GM12878 (cell line): ENCODE measurements at regions not wholly inside any gene's neighbourhood (a gene's known extent, or its start where the extent isn't known, plus 50 kb on each side); places are given as distances from the start of the nearest gene placed in this dataset.

Experiments
- ATAC-seq: fragments of 200-7000 bp; cut with Tn5 transposase; 3 replicates; pipeline ENCODE4 v1.9.1; 2020; ENCODE audit warnings: mild to moderate bottlenecking, moderate library complexity
- BruUV-seq: library from RNA; stranded (reverse); fragments of 400-500 nt; replicated peaks from 2 replicates; lab custom pipeline; 2021; lab: Mats Ljungman, UMichigan
- CTCF ChIA-PET: fragments of 300-600 bp; sonication (Branson Sonifier 250); formaldehyde crosslinking; extraction: SDS; loops from one replicate; lab custom pipeline; 2021; ENCODE audit warnings: inconsistent platforms; lab: Yijun Ruan, JAX
- POLR2A ChIA-PET: fragments of 350-600 bp; formaldehyde crosslinking; extraction: SDS; loops from one replicate; lab custom pipeline; 2021; ENCODE audit warnings: inconsistent platforms; lab: Charles Lee
- RAD21 ChIA-PET: fragments of 300-600 bp; sonication (Branson Sonifier 250); formaldehyde crosslinking; loops from one replicate; lab custom pipeline; 2023; ENCODE audit warnings: antibody characterized with exemption; ENCODE audit not compliant: unreplicated experiment; lab: Charles Lee
- SMC1A ChIA-PET: fragments of 300-600 bp; sonication (Branson Sonifier 250); formaldehyde crosslinking; loops from one replicate; lab custom pipeline; 2023; ENCODE audit not compliant: unreplicated experiment, uncharacterized antibody; lab: Charles Lee
- DNase-seq: peaks from one replicate; pipeline ENCODE4 v3.0.0-alpha.2; 2011; ENCODE audit warnings: low read depth, low spot score
- FAIRE-seq: peaks from 3 replicates; lab custom pipeline; 2011; peaks lifted over from hg19 to GRCh38; lab: Jason Lieb, UNC
- H2AFZ ChIP-seq: 2 replicates; pipeline ENCODE4 v1.6.0; 2011; ENCODE audit warnings: low read depth, low read length, control low read depth; ENCODE audit not compliant: control insufficient read depth
- H3K27ac ChIP-seq: 2 replicates; pipeline ENCODE4 v1.5.1; 2011; ENCODE audit warnings: control low read depth; ENCODE audit not compliant: control insufficient read depth, insufficient read depth
- H3K27me3 ChIP-seq, 2 experiments: replicated peaks in 1 of 2; 2 replicates each; pipeline versions ENCODE4 v1.6.0 to v1.6.1; 2011; ENCODE audit warnings: low read length in 1 of 2; ENCODE audit not compliant: control insufficient read depth in 2 of 2, insufficient read depth in 2 of 2
- H3K36me3 ChIP-seq, 2 experiments: 2 replicates each; pipeline ENCODE4 v1.5.1; 2011; ENCODE audit warnings: low read length in 1 of 2; ENCODE audit not compliant: control insufficient read depth in 2 of 2, insufficient read depth in 2 of 2
- H3K4me1 ChIP-seq: 2 replicates; pipeline ENCODE4 v1.6.1; 2011; ENCODE audit warnings: mild to moderate bottlenecking, low read length, moderate library complexity, mixed read lengths; ENCODE audit not compliant: control insufficient read depth, insufficient read depth
- H3K4me2 ChIP-seq: 2 replicates; pipeline ENCODE4 v1.6.0; 2011; ENCODE audit warnings: control low read depth; ENCODE audit not compliant: control insufficient read depth, insufficient read depth
- H3K4me3 ChIP-seq: fragments of 200-600 bp; sonication (generic); 2 replicates; pipeline ENCODE4 v1.5.1; 2016
- H3K79me2 ChIP-seq: 2 replicates; pipeline ENCODE4 v1.6.0; 2011; ENCODE audit warnings: low read length; ENCODE audit not compliant: control insufficient read depth, insufficient read depth
- H3K9ac ChIP-seq: 2 replicates; pipeline ENCODE4 v1.8.0; 2011; ENCODE audit warnings: low read length, control low read depth, mixed read lengths; ENCODE audit not compliant: control insufficient read depth, insufficient read depth
- H3K9me3 ChIP-seq: replicated peaks from 3 replicates; pipeline ENCODE4 v1.5.1; 2011; ENCODE audit warnings: mild to moderate bottlenecking, low read length; ENCODE audit not compliant: control insufficient read depth, insufficient read depth
- H4K20me1 ChIP-seq: 2 replicates; pipeline ENCODE4 v1.6.0; 2011; ENCODE audit not compliant: control insufficient read depth, insufficient read depth
- ATF3 ChIP-seq: IDR thresholded peaks from 2 replicates; pipeline ENCODE4 v1.6.1; 2011; ENCODE audit warnings: low read depth, mild to moderate bottlenecking, low read length, moderate library complexity, borderline replicate concordance; ENCODE audit errors: extremely low read depth
- CHD2 ChIP-seq: IDR thresholded peaks from 2 replicates; pipeline ENCODE4 v1.6.1; 2011; ENCODE audit warnings: low read depth, low read length, improper control_type of control experiment, borderline replicate concordance
- CTCF ChIP-seq, 3 experiments: IDR thresholded peaks in 2 of 3; conservative IDR thresholded peaks in 1 of 3; 2 replicates each; pipeline ENCODE4 v1.5.1; 2011; ENCODE audit warnings: low read depth in 3 of 3, low read length in 3 of 3, mild to moderate bottlenecking in 3 of 3, control low read depth in 2 of 3, moderate library complexity in 2 of 3, inconsistent platforms in 1 of 3, mixed read lengths in 1 of 3; ENCODE audit not compliant: control insufficient read depth in 2 of 3, insufficient read depth in 1 of 3; ENCODE audit errors: extremely low read depth in 1 of 3
- E2F4 ChIP-seq: IDR thresholded peaks from 2 replicates; pipeline ENCODE4 v1.6.1; 2012; ENCODE audit warnings: low read depth, low read length, improper control_type of control experiment
- FOXM1 ChIP-seq: IDR thresholded peaks from 2 replicates; pipeline ENCODE4 v1.6.1; 2012; ENCODE audit warnings: low read depth, mild to moderate bottlenecking, inconsistent platforms, low read length, moderate library complexity
- KDM1A ChIP-seq: fragments of 200-600 bp; sonication (generic); IDR thresholded peaks from 2 replicates; pipeline ENCODE4 v1.6.1; 2016; ENCODE audit warnings: borderline replicate concordance
- MLLT1 ChIP-seq: fragments of 450-650 bp; IDR thresholded peaks from 2 replicates; pipeline ENCODE4 v1.6.1; 2016; ENCODE audit warnings: mild to moderate bottlenecking
- NBN ChIP-seq: fragments of 450-650 bp; IDR thresholded peaks from 2 replicates; pipeline ENCODE4 v1.6.1; 2016
- NFIC ChIP-seq: IDR thresholded peaks from 2 replicates; pipeline ENCODE4 v1.6.1; 2012; ENCODE audit warnings: low read depth, mild to moderate bottlenecking, inconsistent platforms, low read length, moderate library complexity
- NFXL1 ChIP-seq: fragments of 450-650 bp; IDR thresholded peaks from 2 replicates; pipeline ENCODE4 v1.6.1; 2017; ENCODE audit warnings: antibody characterized with exemption, mild to moderate bottlenecking, borderline replicate concordance
- NFYB ChIP-seq: IDR thresholded peaks from 2 replicates; pipeline ENCODE4 v1.6.1; 2011; ENCODE audit warnings: low read depth, mild to moderate bottlenecking, low read length, improper control_type of control experiment, moderate library complexity; ENCODE audit not compliant: insufficient read depth
- RB1 ChIP-seq: fragments of 450-650 bp; formaldehyde crosslinking; IDR thresholded peaks from 2 replicates; pipeline ENCODE4 v1.6.1; 2017; ENCODE audit warnings: mild to moderate bottlenecking, borderline replicate concordance
- RELA ChIP-seq: fragments of 450-650 bp; IDR thresholded peaks from 2 replicates; pipeline ENCODE4 v1.8.0; 2014; ENCODE audit warnings: borderline replicate concordance; ENCODE audit not compliant: partially characterized antibody
- RFX5 ChIP-seq: IDR thresholded peaks from 2 replicates; pipeline ENCODE4 v1.6.1; 2011; ENCODE audit warnings: low read depth, low read length, improper control_type of control experiment
- WRNIP1 ChIP-seq: IDR thresholded peaks from 2 replicates; pipeline ENCODE4 v1.6.1; 2011; ENCODE audit warnings: low read depth, low read length, improper control_type of control experiment, borderline replicate concordance
- ZBTB40 ChIP-seq: fragments of 450-650 bp; IDR thresholded peaks from 2 replicates; pipeline ENCODE4 v1.6.1; 2016; ENCODE audit warnings: mild to moderate bottlenecking, moderate library complexity, borderline replicate concordance
- ZNF622 ChIP-seq: fragments of 450-650 bp; IDR thresholded peaks from 2 replicates; pipeline ENCODE4 v1.6.1; 2017; ENCODE audit warnings: mild to moderate bottlenecking, inconsistent platforms
- WGBS: methylation state at CpG from one replicate; pipeline ENCODE4 v1.1.6; 2016; ENCODE audit warnings: low lambda C conversion rate; ENCODE audit not compliant: insufficient replicate concordance, insufficient coverage; ENCODE audit errors: missing lambda C conversion rate; 5-methylcytosine and 5-hydroxymethylcytosine counted together
- in situ Hi-C: fragments of 300-500 bp; cut with MboI; formaldehyde crosslinking; loops from 9 replicates; pipeline ENCODE4 v1.14.3; 2018; ENCODE audit warnings: mixed read lengths
- intact Hi-C: fragments of 100-400 bp; cut with micrococcal nuclease; formaldehyde crosslinking; loops from one replicate; pipeline ENCODE4 v1.14.2; 2022; ENCODE audit not compliant: unreplicated experiment

- SMC1A ChIA-PET, result no interaction called here
- no peaks in the 10 kb centered on the region for H3K79me2 ChIP-seq
- POLR2A ChIA-PET, result no interaction called here
- RAD21 ChIA-PET, result no interaction called here
- H3K9ac ChIP-seq, result no peak overlapping the region
- H3K27ac ChIP-seq, result no peak overlapping the region
- DNase-seq, result no peak
- WGBS, result 28% methylated on average over 7 of the region's 7 CpGs
- no peaks in the 10 kb centered on the region for H3K4me1 ChIP-seq
- no peaks in the 10 kb centered on the region; a peak in 3 of 4 replicates for H3K27me3 ChIP-seq
- intact Hi-C loops (no loop called here), in situ Hi-C loops (no loop called here)
- H2AFZ ChIP-seq, result no peak overlapping the region
- ATAC-seq, result no peak
- no peaks in the 10 kb centered on the region for H3K36me3 ChIP-seq
- no TSS peak for BruUV-seq
- CTCF ChIA-PET, result no interaction called here
- FAIRE-seq, result no peak
- no peaks in the 10 kb centered on the region for H3K9me3 ChIP-seq
- H3K4me3 ChIP-seq, result no peak overlapping the region
- H4K20me1 ChIP-seq, result no peaks in the 10 kb centered on the region
- no peak overlapping the region for H3K4me2 ChIP-seq
- no peak for TF ChIP-seq WRNIP1
- no peak for TF ChIP-seq E2F4
- TF ChIP-seq CTCF (IDR thresholded peaks at IDR 0.05 in 2 of 3, conservative IDR thresholded peaks at IDR 0.05 in 1 of 3; ENCODE audit: control insufficient read depth in 2 of 3, extremely low read depth in 1 of 3, insufficient read depth in 1 of 3, low read depth in 3 of 3, low read length in 3 of 3), result no peak
- TF ChIP-seq KDM1A, result no peak
- TF ChIP-seq NFXL1, result no peak
- TF ChIP-seq FOXM1, result no peak
- no peak for TF ChIP-seq ZNF622
- no peak for TF ChIP-seq MLLT1
- TF ChIP-seq RFX5, result no peak
- no peak for TF ChIP-seq RB1
- no peak for TF ChIP-seq ATF3
- TF ChIP-seq RELA, result no peak
- TF ChIP-seq CHD2, result no peak
- no peak for TF ChIP-seq NFYB
- TF ChIP-seq NBN, result no peak
- TF ChIP-seq ZBTB40, result no peak
- TF ChIP-seq NFIC, result no peak
These were observed 85.9 kb upstream of the UNC5B start for GRCh38 chr10:71126432-71126831.
